ENCODE measurements at regions not wholly inside any gene's neighbourhood (a gene's known extent, or its start where the extent isn't known, plus 50 kb on each side); places are given as distances from the start of the nearest gene placed in this dataset.

DNA sequence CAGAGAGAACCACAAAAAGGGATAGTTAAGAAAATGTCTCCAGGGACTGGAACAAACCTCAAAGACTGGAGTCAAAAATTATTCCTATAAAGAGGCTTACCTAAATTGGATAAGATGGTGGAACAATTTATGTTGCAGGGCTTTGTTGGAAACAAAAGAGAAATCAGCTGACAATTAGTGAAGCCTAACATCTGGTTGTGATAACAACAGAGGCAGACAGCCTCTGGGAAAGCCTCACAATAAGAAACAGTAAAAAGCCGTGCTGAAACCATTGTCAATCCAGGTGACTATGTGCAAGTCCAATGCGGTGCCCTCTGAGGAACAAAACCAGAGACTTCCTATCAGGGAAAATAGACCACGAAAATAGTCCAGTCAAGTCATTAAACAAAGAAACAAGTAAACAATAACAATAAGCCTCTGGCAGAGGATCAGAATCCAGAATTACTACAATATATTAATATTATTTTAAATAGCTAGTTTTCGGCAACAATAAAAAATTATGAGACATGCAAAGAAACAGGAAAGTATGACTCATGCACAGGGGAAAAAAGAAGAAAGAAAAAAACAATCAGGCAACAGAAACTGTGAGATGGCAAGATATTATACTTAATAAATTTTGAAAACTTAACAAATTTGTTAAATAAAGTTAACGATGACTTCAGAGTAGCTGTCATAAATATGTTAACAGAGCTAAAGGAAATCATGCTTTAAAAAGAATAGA lies 99.7 kb upstream of the RXFP2 start:
- no peak for DNase-seq
- in situ Hi-C loops (cut with MboI; ENCODE audit: low pct_unique_long_range_greater_than_20kb, low sequenced_read_pairs): no loop called here

DNA sequence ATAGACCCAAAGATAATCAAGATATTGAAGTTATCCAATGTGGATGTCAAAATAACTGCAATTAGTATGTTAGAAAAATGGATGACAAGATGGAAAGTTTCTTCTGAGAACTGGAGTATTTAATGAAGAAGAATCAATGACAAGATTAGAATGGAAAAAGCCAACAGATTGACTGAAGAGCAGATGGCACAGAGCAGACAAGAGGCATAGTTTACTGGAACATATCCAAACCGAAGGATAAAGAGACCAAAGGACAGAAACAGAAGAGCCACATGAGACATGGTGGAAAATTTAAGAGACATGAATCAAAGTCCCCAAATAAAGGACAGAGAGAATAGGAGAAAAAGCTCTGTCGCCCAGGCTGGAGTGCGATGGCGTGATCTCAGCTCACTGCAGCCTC lies 89.6 kb upstream of the RXFP2 start:
- in situ Hi-C loops (cut with MboI; ENCODE audit: low pct_unique_long_range_greater_than_20kb, low sequenced_read_pairs): no loop called here
- DNase-seq: no peak

DNA sequence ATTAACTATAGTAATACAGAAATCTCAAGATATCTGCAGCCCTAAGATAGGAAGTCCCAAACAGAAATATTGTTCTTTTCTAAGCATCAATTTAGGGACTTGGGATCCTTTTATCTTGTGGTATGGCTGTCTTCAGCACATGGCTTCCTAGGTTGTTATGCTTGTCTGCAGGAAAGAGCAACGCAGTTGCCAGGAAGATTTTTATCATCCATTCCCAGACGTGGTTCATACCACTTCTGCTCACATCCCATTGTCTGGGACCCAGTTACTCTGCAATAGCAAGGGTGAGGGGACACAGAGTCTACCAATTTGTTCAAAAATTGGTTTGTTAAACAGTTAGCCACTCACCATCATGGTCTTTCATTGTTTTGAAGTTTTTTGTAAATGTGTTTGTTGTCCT lies 85.6 kb upstream of the RXFP2 start:
- in situ Hi-C loops (cut with MboI; ENCODE audit: low pct_unique_long_range_greater_than_20kb, low sequenced_read_pairs): no loop called here
- no peak for DNase-seq

DNA sequence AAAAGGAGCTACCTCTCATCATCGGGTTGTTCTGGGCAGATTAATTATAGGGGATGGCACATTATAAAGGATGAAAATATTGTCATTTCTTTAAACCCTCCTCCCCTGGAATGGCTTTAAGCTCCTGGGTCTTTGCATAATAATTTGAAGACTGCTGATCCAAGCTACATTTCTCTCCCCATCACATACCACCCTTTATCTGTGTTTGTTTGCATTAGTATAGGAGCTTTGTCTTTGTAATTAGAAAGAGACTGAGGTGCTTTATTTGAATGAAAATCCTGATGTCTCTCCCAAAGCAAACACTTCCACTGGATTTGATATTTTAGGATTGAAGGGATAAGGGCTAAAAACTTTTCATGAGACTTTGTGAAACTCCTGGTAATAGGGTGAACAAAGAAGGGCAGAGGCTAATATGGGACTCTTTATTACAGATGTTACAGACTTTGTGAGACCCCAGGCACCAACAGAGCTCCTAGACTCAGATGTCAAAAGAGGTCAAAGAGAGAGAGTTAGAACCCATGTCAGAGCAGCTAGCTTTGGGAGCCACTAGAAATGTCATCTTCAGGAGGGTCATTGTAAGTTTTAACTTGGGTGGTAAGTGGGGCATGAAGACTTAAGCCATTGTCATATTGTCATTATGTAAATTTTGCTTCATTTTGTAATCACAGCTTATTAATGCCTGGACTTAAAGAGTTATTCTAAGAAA lies 75.3 kb upstream of the RXFP2 start:
- no peak for DNase-seq
- in situ Hi-C loops (cut with MboI; ENCODE audit: low pct_unique_long_range_greater_than_20kb, low sequenced_read_pairs): no loop called here

DNA sequence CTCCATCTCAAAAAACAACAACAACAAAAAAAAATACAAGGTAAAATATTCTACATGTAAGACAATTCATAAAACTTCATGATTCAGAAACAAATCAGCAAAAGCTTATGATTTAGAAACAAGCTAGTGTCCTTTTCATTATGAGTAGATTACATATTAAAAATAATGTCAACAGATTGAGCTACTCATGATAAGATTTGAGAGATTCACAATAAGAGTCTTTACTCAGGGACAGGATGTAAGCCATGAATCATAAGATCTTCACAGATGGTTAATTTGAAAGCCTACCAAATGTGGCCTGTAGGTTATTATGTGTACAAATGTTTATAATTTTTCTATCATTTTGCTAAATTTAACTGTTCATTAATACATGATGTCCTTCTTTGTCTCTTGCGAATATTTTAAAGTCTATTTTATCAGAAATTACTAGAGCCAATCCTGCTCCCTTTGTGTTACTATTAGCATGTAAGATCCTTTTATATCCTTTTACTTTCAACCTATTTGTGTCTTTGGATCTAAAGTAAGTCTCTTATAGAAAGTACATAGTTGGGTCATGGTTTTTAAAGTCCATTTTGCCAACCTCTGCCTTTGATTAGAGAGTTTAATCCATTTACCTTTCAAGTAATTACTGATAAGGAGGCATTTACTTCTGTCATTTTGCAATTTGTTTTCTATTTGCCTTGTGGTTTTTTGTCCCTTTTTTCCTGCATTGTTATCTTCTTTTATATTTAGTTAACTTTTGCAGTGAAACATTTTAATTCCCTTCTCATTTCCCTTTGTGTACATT lies 68.3 kb upstream of the RXFP2 start:
- DNase-seq: no peak
- in situ Hi-C loops (cut with MboI; ENCODE audit: low pct_unique_long_range_greater_than_20kb, low sequenced_read_pairs): no loop called here

DNA sequence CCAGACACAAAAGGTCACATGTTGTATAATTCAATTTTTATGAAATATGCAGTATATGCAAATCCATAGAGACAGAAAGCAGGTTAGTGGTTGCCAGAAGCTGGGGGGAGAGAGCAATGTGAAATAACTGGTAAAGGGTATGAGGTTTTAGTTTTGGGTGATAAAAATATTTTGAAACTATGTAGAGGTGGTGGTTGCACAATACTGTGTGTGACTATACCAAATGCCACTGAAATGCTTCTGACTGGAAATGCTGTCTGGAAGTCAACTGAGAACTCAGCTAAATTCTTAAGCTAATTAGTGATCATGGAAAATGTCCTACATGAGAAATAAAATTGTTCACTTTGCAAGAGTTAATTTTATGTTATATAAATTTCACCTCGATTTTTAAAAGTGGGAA lies 65.3 kb upstream of the RXFP2 start:
- in situ Hi-C loops (cut with MboI; ENCODE audit: low pct_unique_long_range_greater_than_20kb, low sequenced_read_pairs): no loop called here
- DNase-seq: no peak

DNA sequence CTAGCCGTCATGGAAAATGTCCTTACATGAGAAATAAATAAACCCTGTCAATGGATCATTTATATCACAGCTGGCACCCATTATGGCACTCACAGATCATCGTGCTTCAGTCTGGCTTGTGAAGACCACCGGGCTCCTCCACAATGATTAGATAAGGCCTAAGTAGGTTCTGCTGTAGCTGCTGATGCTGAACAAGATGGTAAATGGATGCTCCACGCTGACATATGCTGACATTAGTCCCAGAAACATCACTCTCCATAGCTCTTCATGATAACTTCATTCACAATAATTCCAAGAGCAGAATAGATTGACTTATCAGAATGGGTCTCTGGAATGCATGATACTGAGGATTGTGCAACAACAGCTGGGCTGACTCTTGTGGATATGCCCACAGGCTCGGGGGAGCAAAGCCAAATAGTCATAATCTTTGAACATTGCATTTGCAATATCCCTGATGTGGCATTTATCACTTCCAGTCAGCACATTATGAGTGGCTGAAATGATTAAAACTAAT lies 63.8 kb upstream of the RXFP2 start:
- in situ Hi-C loops (cut with MboI; ENCODE audit: low pct_unique_long_range_greater_than_20kb, low sequenced_read_pairs): no loop called here
- no peak for DNase-seq

DNA sequence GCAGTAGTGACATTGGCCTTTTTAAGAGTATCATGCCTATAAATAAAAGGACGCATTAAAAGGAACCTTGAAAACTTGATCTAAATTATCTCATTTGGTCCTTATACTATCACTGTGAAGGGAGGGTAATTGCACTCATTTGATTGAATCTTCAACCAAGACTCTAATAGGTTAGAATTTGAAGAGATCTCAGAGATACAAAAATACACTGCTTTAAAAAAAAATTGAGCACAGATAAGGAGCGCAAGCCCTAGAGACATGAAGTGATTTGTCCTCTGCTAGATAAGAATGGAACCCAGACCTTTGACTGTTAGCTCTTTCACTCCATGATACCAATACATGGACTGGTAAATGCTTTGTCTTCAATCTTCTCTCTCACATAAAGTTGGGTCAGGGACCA lies 58.2 kb upstream of the RXFP2 start:
- in situ Hi-C loops (cut with MboI; ENCODE audit: low pct_unique_long_range_greater_than_20kb, low sequenced_read_pairs): no loop called here
- no peak for DNase-seq

DNA sequence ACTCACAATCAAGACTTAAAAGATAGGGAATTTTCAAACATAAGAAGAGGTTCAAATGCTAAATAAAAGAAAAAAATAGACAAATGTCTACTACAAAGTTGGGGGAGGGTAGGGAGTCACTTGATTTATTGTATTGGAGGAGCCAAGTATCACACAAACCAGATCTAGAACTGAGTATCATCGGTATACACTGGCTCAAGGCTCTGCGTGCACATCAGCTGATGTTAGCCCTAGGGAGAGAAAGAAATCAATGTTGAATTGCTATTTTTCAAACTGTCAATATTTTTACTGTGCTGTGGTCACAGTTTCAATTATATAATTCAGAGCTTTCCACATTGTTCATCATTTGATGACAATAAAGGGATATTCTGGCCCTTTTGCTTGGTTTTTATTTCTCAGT lies 54.9 kb upstream of the RXFP2 start:
- in situ Hi-C loops (cut with MboI; ENCODE audit: low pct_unique_long_range_greater_than_20kb, low sequenced_read_pairs): no loop called here
- no peak for DNase-seq

DNA sequence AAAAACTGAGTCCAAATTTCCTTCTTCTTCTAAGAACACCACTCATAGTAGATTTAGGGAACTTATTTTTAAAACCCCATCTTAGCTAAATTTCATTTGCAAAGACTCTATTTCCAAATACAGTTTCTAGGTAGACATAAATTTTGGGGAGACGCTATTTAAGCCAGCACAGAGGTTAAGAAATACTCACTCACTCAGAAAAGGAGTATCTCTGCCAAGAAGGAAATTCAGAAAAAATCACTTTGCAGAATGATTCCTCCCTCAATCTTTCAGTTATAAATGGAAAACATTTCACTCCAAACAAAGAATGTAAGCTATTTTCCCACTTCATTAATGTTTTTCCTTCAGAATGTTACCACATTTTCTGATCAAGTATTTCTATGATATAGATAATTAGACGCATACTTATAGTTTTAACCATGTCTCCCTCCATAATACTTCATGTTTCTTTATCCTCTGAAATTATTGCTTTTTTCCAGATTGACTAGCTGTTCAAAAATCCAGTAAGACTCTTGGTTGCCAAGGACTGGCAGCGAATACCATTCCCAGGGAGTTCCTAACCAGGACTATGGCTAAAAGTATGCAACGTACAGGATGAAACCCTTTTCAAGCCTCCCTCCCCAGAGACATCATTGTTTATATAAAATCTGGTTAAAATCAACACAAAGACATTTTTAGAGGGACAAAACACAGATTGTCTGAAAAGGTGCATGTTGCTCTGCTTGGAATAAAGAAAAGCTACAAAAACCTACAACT lies 52.5 kb upstream of the RXFP2 start:
- DNase-seq: no peak
- in situ Hi-C loops (cut with MboI; ENCODE audit: low pct_unique_long_range_greater_than_20kb, low sequenced_read_pairs): no loop called here

Measured in KBM-7 (cell line).